ENCODE measurements at regions not wholly inside any gene's neighbourhood (a gene's known extent, or its start where the extent isn't known, plus 50 kb on each side); places are given as distances from the start of the nearest gene placed in this dataset.

- no peaks in the 10 kb centered on the region for H3K27me3 ChIP-seq
- H3K27ac ChIP-seq: no peak overlapping the region
- no peaks in the 10 kb centered on the region for H3K36me3 ChIP-seq
- intact Hi-C loops (cut with DNase I): no loop called here
- H3K4me1 ChIP-seq (ENCODE audit: insufficient read depth): peaks cover 1% of the 10 kb centered on the region
- no peak for DNase-seq
- 83 to 91% (median 85%) methylated on average over 8 of the region's 8 CpGs for WGBS, 3 donors
- no peak overlapping the region for H3K4me3 ChIP-seq
- no peaks in the 10 kb centered on the region for H3K9me3 ChIP-seq
- TF ChIP-seq POLR2A (IDR thresholded peaks at IDR 0.05) (no peak), EP300 (IDR thresholded peaks at IDR 0.05) (no peak)
- TF ChIP-seq, protein P1, sequence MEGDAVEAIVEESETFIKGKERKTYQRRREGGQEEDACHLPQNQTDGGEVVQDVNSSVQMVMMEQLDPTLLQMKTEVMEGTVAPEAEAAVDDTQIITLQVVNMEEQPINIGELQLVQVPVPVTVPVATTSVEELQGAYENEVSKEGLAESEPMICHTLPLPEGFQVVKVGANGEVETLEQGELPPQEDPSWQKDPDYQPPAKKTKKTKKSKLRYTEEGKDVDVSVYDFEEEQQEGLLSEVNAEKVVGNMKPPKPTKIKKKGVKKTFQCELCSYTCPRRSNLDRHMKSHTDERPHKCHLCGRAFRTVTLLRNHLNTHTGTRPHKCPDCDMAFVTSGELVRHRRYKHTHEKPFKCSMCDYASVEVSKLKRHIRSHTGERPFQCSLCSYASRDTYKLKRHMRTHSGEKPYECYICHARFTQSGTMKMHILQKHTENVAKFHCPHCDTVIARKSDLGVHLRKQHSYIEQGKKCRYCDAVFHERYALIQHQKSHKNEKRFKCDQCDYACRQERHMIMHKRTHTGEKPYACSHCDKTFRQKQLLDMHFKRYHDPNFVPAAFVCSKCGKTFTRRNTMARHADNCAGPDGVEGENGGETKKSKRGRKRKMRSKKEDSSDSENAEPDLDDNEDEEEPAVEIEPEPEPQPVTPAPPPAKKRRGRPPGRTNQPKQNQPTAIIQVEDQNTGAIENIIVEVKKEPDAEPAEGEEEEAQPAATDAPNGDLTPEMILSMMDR (IDR thresholded peaks at IDR 0.05): no peak
Measured at GRCh38 chr11:112322173-112322790, 61.6 kb upstream of the PLET1 start.

GRCh38 chr11:112334381-112334780 is 73.7 kb upstream of the PLET1 start:
- no peak for DNase-seq
- no peak overlapping the region for H3K4me3 ChIP-seq
- no peaks in the 10 kb centered on the region for H3K36me3 ChIP-seq
- no peak overlapping the region for H3K27ac ChIP-seq
- no peaks in the 10 kb centered on the region for H3K9me3 ChIP-seq
- intact Hi-C loops (cut with DNase I): no loop called here
- TF ChIP-seq EP300 (IDR thresholded peaks at IDR 0.05) (no peak), POLR2A (IDR thresholded peaks at IDR 0.05) (no peak)
- TF ChIP-seq, protein P1 (IDR thresholded peaks at IDR 0.05): no peak
- no peaks in the 10 kb centered on the region for H3K27me3 ChIP-seq
- 84 to 91% (median 88%) methylated on average over 4 of the region's 4 CpGs for WGBS, 3 donors
- no peaks in the 10 kb centered on the region for H3K4me1 ChIP-seq (ENCODE audit: insufficient read depth)

GRCh38 chr11:112336356-112336886 is 75.8 kb upstream of the PLET1 start:
- Histone ChIP-seq H3K27me3 (no peaks in the 10 kb centered on the region), H3K27ac (no peak overlapping the region), H3K4me1 (ENCODE audit: insufficient read depth) (no peaks in the 10 kb centered on the region), H3K36me3 (no peaks in the 10 kb centered on the region), H3K9me3 (no peaks in the 10 kb centered on the region), H3K4me3 (no peak overlapping the region)
- TF ChIP-seq, protein P1 (IDR thresholded peaks at IDR 0.05): no peak
- TF ChIP-seq EP300 (IDR thresholded peaks at IDR 0.05) (no peak), POLR2A (IDR thresholded peaks at IDR 0.05) (no peak)
- 79 to 84% (median 83%) methylated on average over 5 of the region's 5 CpGs for WGBS, 3 donors
- intact Hi-C loops (cut with DNase I): no loop called here
- no peak for DNase-seq

GRCh38 chr11:112339566-112339965 is 78.9 kb upstream of the PLET1 start:
- Histone ChIP-seq H3K27me3 (no peaks in the 10 kb centered on the region), H3K36me3 (no peaks in the 10 kb centered on the region), H3K27ac (no peak overlapping the region), H3K9me3 (no peaks in the 10 kb centered on the region), H3K4me3 (no peak overlapping the region), H3K4me1 (ENCODE audit: insufficient read depth) (no peaks in the 10 kb centered on the region)
- WGBS, 3 donors: 78 to 94% (median 89%) methylated on average over 2 of the region's 2 CpGs
- intact Hi-C loops (cut with DNase I): no loop called here
- TF ChIP-seq EP300 (IDR thresholded peaks at IDR 0.05): no peak
- TF ChIP-seq, protein P1 (IDR thresholded peaks at IDR 0.05): no peak
- no peak for TF ChIP-seq POLR2A (IDR thresholded peaks at IDR 0.05)
- DNase-seq: no peak

All from ovary (tissue), 7 donors.